CD14-positive monocyte (primary cell): ENCODE measurements at regions not wholly inside any gene's neighbourhood (a gene's known extent, or its start where the extent isn't known, plus 50 kb on each side); places are given as distances from the start of the nearest gene placed in this dataset.

Experiments used
- DNase-seq, 3 donors: peaks; one replicate each; pipeline ENCODE4 v3.0.0-alpha.2; 2011 to 2022
- H2AFZ ChIP-seq: 2 replicates; pipeline ENCODE4 v1.6.0; 2012; ENCODE audit warnings: mild to moderate bottlenecking, low read depth, low read length, inconsistent platforms; ENCODE audit not compliant: insufficient read depth, poor library complexity, severe bottlenecking
- H3K27ac ChIP-seq, 2 donors: 1 replicate in 1 of 2; 2 replicates in 1 of 2; pipeline ENCODE4 v1.5.1; 2012 to 2013; ENCODE audit warnings: low read length in 2 of 2, control low read depth in 1 of 2, inconsistent platforms in 1 of 2, low read depth in 1 of 2, mild to moderate bottlenecking in 1 of 2
- H3K27me3 ChIP-seq, 2 donors: one replicate each; pipeline versions ENCODE4 v1.6.0 to v1.6.1; 2011 to 2013; ENCODE audit warnings: low read length in 2 of 2; ENCODE audit not compliant: control insufficient read depth in 2 of 2, insufficient read depth in 2 of 2
- H3K36me3 ChIP-seq, 2 donors: replicated peaks in 1 of 2; 1 replicate in 1 of 2; 2 replicates in 1 of 2; pipeline versions ENCODE4 v1.5.1 to v1.6.1; 2012 to 2013; ENCODE audit warnings: low read length in 2 of 2, control low read depth in 1 of 2, inconsistent platforms in 1 of 2, mild to moderate bottlenecking in 1 of 2; ENCODE audit not compliant: insufficient read depth in 2 of 2, control insufficient read depth in 1 of 2
- H3K4me1 ChIP-seq, 2 donors: 1 replicate in 1 of 2; 2 replicates in 1 of 2; pipeline versions ENCODE4 v1.5.1 to v1.6.1; 2012 to 2013; ENCODE audit warnings: low read length in 2 of 2, control low read depth in 1 of 2, inconsistent platforms in 1 of 2, mild to moderate bottlenecking in 1 of 2, moderate library complexity in 1 of 2; ENCODE audit not compliant: insufficient read depth in 2 of 2, control insufficient read depth in 1 of 2
- H3K4me2 ChIP-seq: replicated peaks from 2 replicates; pipeline ENCODE3; 2012; ENCODE audit warnings: low read length, moderate library complexity, mild to moderate bottlenecking; ENCODE audit not compliant: poor library complexity, severe bottlenecking; ENCODE audit errors: extremely low read depth
- H3K4me3 ChIP-seq, 3 experiments: fragments of 200-600 bp in 1 of 3; sonication (generic) in 1 of 3; replicated peaks in 1 of 3; 1 replicate in 2 of 3; 2 replicates in 1 of 3; pipeline ENCODE4 v1.5.1; 2011 to 2013; ENCODE audit warnings: low read length in 3 of 3, mild to moderate bottlenecking in 3 of 3, control low read depth in 2 of 3, low read depth in 2 of 3, inconsistent platforms in 1 of 3, moderate library complexity in 1 of 3
- H3K79me2 ChIP-seq: 2 replicates; pipeline ENCODE4 v1.6.0; 2012; ENCODE audit warnings: mild to moderate bottlenecking, control low read depth, inconsistent platforms, low read length, moderate library complexity; ENCODE audit not compliant: insufficient read depth
- H3K9ac ChIP-seq: 2 replicates; pipeline ENCODE4 v1.6.0; 2017; ENCODE audit warnings: low read length, mild to moderate bottlenecking; ENCODE audit not compliant: insufficient read depth, poor library complexity, severe bottlenecking
- H3K9me3 ChIP-seq, 2 donors: replicated peaks in 1 of 2; 1 replicate in 1 of 2; 2 replicates in 1 of 2; pipeline versions ENCODE4 v1.5.1 to v1.6.1; 2012 to 2013; ENCODE audit warnings: low read length in 2 of 2, control low read depth in 1 of 2; ENCODE audit not compliant: control insufficient read depth in 1 of 2, insufficient read depth in 1 of 2
- H4K20me1 ChIP-seq: 2 replicates; pipeline ENCODE4 v1.6.0; 2012; ENCODE audit warnings: mild to moderate bottlenecking, low read length, control low read depth, moderate library complexity; ENCODE audit not compliant: insufficient read depth
- H3K27ac Mint-ChIP-seq, 7 donors: one replicate each; pipeline ENCODE4 v1.8.0; 2020; ENCODE audit warnings: mild to moderate bottlenecking in 7 of 7, mixed read lengths in 7 of 7, moderate library complexity in 6 of 7, inconsistent platforms in 2 of 7
- H3K27me3 Mint-ChIP-seq, 3 donors: one replicate each; pipeline ENCODE4 v1.8.0; 2021 to 2022; ENCODE audit warnings: low read depth in 3 of 3, mild to moderate bottlenecking in 3 of 3, mixed read lengths in 3 of 3, moderate library complexity in 3 of 3, inconsistent platforms in 1 of 3
- H3K36me3 Mint-ChIP-seq, 2 donors: one replicate each; pipeline ENCODE4 v1.8.0; 2020; ENCODE audit warnings: mixed read lengths in 2 of 2, inconsistent platforms in 1 of 2, mild to moderate bottlenecking in 1 of 2
- H3K4me1 Mint-ChIP-seq: one replicate; pipeline ENCODE4 v1.8.0; 2020; ENCODE audit warnings: mild to moderate bottlenecking, mixed read lengths
- H3K4me3 Mint-ChIP-seq, 2 donors: one replicate each; pipeline ENCODE4 v1.8.0; 2020; ENCODE audit warnings: mild to moderate bottlenecking in 2 of 2, mixed read lengths in 2 of 2, moderate library complexity in 1 of 2
- H3K9me3 Mint-ChIP-seq, 7 donors: one replicate each; pipeline ENCODE4 v1.8.0; 2020 to 2022; ENCODE audit warnings: mixed read lengths in 7 of 7, mild to moderate bottlenecking in 6 of 7, moderate library complexity in 6 of 7, inconsistent platforms in 2 of 7
- WGBS: methylation state at CpG from one replicate; pipeline ENCODE4 v1.1.5; 2013; ENCODE audit warnings: missing lambda C conversion rate; ENCODE audit not compliant: insufficient coverage; 5-methylcytosine and 5-hydroxymethylcytosine counted together
- intact Hi-C, 2 donors: fragments of 100-400 bp; cut with micrococcal nuclease; formaldehyde crosslinking; loops; one replicate each; pipeline versions ENCODE4 v1.15.0 to v1.15.1; 2023
- TF ChIP-seq, protein P1 (sequence below): fragments of 200-600 bp; IDR thresholded peaks from one replicate; pipeline ENCODE4 v1.8.0; 2022; ENCODE audit warnings: antibody characterized with exemption, mild to moderate bottlenecking

DNA sequence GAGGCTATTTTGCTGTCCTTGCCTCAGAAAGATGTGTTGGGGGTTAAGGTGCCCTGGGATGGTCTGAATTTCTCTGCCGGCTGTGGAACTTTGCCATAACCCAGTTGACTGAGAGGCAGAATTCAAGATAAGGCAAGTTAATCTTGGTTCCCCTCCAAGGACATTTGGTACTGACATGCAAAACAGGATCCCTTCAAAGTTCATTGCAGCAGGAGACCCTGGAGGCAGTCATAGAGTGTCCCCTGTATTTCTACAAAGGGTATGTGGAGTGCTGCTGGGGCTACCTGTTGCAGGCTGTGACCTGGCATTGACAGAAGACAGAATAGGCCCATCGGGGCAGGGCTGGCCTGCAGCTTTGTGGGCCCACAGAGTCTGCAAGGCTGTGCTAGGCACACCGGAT lies 135.6 kb upstream of the IRX3 start:
- Histone ChIP-seq H2AFZ (no peak overlapping the region), H3K9me3 (no peaks in the 10 kb centered on the region), H3K4me2 (no peak overlapping the region), H3K36me3 (no peaks in the 10 kb centered on the region), H4K20me1 (no peaks in the 10 kb centered on the region), H3K9ac (no peak overlapping the region), H3K4me3 (no peak overlapping the region), H3K27ac (no peak overlapping the region), H3K4me1 (no peaks in the 10 kb centered on the region), H3K79me2 (no peaks in the 10 kb centered on the region), H3K27me3 (no peaks in the 10 kb centered on the region)
- H3K4me1 Mint-ChIP-seq = no peaks in the 10 kb centered on the region
- no peaks in the 10 kb centered on the region for H3K36me3 Mint-ChIP-seq
- H3K27ac Mint-ChIP-seq = peak overlapping the region in 1 of 7 donors; percentile 19
- H3K4me3 Mint-ChIP-seq = no peak overlapping the region
- peaks cover 0 to 3% (median 0%) of the 10 kb centered on the region in 7 donors for H3K9me3 Mint-ChIP-seq
- no peak for DNase-seq
- WGBS = 87% methylated on average over 2 of the region's 3 CpGs
- intact Hi-C loops = no loop called here
- peaks cover 5 to 9% (median 7%) of the 10 kb centered on the region in 3 donors for H3K27me3 Mint-ChIP-seq
- TF ChIP-seq, protein P1, sequence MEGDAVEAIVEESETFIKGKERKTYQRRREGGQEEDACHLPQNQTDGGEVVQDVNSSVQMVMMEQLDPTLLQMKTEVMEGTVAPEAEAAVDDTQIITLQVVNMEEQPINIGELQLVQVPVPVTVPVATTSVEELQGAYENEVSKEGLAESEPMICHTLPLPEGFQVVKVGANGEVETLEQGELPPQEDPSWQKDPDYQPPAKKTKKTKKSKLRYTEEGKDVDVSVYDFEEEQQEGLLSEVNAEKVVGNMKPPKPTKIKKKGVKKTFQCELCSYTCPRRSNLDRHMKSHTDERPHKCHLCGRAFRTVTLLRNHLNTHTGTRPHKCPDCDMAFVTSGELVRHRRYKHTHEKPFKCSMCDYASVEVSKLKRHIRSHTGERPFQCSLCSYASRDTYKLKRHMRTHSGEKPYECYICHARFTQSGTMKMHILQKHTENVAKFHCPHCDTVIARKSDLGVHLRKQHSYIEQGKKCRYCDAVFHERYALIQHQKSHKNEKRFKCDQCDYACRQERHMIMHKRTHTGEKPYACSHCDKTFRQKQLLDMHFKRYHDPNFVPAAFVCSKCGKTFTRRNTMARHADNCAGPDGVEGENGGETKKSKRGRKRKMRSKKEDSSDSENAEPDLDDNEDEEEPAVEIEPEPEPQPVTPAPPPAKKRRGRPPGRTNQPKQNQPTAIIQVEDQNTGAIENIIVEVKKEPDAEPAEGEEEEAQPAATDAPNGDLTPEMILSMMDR = no peak

DNA sequence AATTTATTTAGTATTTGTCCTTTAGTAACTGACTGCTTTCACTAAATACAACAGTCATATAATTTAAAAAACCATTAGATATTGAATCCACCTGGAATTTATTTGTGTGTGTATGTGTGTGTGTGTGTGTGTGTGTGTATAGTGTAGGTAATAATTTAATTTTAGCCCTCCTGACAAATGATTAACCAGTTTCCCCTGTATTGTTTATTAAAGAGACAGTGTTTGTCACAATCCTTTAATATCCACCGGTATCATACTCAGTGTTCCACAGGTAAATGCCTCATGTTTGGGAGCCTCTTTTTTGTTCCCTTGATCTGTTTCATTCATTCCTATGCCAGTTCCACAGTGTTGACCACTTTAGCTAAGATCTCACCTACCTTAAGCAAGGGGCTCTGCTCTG lies 134.6 kb upstream of the IRX3 start:
- Histone ChIP-seq H3K36me3 (no peaks in the 10 kb centered on the region), H3K4me3 (no peak overlapping the region), H2AFZ (no peak overlapping the region), H3K9ac (no peak overlapping the region), H3K4me2 (no peak overlapping the region), H3K27ac (no peak overlapping the region), H3K9me3 (no peaks in the 10 kb centered on the region), H4K20me1 (no peaks in the 10 kb centered on the region), H3K27me3 (no peaks in the 10 kb centered on the region), H3K79me2 (no peaks in the 10 kb centered on the region), H3K4me1 (no peaks in the 10 kb centered on the region)
- Mint-ChIP-seq H3K9me3 (peaks cover 0 to 2% (median 0%) of the 10 kb centered on the region in 7 donors), H3K4me3 (no peak overlapping the region), H3K4me1 (no peaks in the 10 kb centered on the region), H3K27me3 (peaks cover 2 to 9% (median 5%) of the 10 kb centered on the region in 3 donors), H3K27ac (no peak overlapping the region), H3K36me3 (no peaks in the 10 kb centered on the region)
- WGBS = 100% methylated on average over 1 of the region's 1 CpG
- TF ChIP-seq, protein P1 = no peak
- intact Hi-C loops = no loop called here
- no peak for DNase-seq
